ENCODE measurements at regions not wholly inside any gene's neighbourhood (a gene's known extent, or its start where the extent isn't known, plus 50 kb on each side); places are given as distances from the start of the nearest gene placed in this dataset.

DNA sequence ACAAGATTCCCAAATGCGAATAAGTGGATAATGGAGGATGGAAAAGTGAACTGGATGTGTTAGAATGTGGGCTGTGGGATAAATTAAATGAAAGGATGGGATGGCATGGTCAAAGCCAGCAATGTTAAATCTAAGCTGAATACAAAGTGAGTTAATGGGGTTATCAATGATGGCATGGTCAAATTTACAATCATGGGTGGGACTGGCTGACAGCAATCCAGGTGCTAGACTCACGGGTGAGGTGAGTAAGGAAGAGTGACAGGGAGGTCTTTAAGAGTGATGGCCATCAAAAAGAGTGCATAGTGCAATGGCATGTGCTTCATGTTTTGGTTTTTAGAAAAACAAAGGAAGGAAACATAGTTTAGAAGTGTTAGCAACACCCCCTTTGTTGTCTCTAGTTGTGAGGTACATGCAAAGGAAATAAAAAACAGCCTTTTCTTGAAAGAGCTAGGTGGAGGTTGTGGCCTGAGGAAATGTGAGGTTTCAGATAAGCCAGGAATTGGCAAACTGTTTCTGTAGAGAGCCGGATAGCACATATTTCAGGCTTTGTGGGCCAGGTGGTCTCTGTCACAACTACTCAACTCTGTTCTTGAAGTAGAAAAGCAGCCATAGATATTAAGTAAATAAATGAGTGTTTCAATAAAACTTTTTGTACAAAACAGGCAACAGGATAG is 328.7 kb downstream of the RPL10L start:
- no peaks in the 10 kb centered on the region for H3K36me3 ChIP-seq (ENCODE audit: control insufficient read depth, insufficient read depth, low read length)
- H3K4me3 ChIP-seq (ENCODE audit: low read depth, low read length) = no peak overlapping the region
- TF ChIP-seq, protein P1, sequence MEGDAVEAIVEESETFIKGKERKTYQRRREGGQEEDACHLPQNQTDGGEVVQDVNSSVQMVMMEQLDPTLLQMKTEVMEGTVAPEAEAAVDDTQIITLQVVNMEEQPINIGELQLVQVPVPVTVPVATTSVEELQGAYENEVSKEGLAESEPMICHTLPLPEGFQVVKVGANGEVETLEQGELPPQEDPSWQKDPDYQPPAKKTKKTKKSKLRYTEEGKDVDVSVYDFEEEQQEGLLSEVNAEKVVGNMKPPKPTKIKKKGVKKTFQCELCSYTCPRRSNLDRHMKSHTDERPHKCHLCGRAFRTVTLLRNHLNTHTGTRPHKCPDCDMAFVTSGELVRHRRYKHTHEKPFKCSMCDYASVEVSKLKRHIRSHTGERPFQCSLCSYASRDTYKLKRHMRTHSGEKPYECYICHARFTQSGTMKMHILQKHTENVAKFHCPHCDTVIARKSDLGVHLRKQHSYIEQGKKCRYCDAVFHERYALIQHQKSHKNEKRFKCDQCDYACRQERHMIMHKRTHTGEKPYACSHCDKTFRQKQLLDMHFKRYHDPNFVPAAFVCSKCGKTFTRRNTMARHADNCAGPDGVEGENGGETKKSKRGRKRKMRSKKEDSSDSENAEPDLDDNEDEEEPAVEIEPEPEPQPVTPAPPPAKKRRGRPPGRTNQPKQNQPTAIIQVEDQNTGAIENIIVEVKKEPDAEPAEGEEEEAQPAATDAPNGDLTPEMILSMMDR (IDR thresholded peaks at IDR 0.05; ENCODE audit: insufficient read depth, low read length, poor library complexity, severe bottlenecking) = no peak
- DNase-seq (ENCODE audit: low read depth) = no peak
- no peaks in the 10 kb centered on the region for H3K27me3 ChIP-seq (ENCODE audit: control insufficient read depth, insufficient read depth, low read length)

DNA sequence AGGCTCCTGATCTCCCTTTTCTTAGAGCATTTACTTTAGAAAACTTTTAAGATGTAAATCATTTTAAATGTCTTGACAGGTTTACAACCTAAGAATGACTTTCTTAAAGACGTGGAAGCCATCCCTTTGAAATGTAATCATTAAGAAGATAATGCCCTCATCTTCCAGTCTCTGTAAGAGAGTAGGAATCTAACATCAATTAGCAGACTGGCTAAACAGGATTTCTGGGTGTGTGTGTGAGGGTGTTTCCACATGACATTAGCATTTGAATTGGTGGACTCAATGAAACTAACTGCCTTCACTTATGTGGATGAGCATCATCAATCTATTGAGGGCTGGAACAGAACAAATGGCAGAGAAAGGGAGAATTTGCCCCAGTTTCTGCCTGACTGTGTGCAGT is 329.5 kb downstream of the RPL10L start:
- Histone ChIP-seq H3K27me3 (ENCODE audit: control insufficient read depth, insufficient read depth, low read length) (no peaks in the 10 kb centered on the region), H3K36me3 (ENCODE audit: control insufficient read depth, insufficient read depth, low read length) (no peaks in the 10 kb centered on the region), H3K4me3 (ENCODE audit: low read depth, low read length) (no peak overlapping the region)
- no peak for DNase-seq (ENCODE audit: low read depth)
- TF ChIP-seq, protein P1 (IDR thresholded peaks at IDR 0.05; ENCODE audit: insufficient read depth, low read length, poor library complexity, severe bottlenecking) = no peak

DNA sequence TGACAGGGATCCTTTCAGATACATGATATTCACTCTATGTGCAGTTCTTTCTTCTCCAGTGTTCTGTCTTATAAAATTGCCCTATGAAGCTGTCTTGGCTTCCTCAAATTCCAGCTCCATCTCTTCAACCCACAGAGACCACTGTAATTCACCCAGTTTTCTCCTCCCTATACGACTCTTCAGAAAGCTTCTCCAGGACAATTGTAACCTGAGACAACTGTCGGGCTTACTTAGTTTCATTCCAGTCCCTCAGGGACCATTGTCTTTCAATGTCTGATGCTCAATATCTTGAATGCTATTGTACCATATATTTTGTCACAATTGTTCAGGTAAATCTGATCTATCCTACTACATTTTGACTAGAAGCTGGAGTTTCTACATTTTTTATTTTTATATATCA is 345.3 kb downstream of the RPL10L start:
- Histone ChIP-seq H3K27me3 (ENCODE audit: control insufficient read depth, insufficient read depth, low read length) (no peaks in the 10 kb centered on the region), H3K36me3 (ENCODE audit: control insufficient read depth, insufficient read depth, low read length) (no peaks in the 10 kb centered on the region), H3K4me3 (ENCODE audit: low read depth, low read length) (no peak overlapping the region)
- TF ChIP-seq, protein P1 (IDR thresholded peaks at IDR 0.05; ENCODE audit: insufficient read depth, low read length, poor library complexity, severe bottlenecking) = no peak
- DNase-seq (ENCODE audit: low read depth) = no peak

DNA sequence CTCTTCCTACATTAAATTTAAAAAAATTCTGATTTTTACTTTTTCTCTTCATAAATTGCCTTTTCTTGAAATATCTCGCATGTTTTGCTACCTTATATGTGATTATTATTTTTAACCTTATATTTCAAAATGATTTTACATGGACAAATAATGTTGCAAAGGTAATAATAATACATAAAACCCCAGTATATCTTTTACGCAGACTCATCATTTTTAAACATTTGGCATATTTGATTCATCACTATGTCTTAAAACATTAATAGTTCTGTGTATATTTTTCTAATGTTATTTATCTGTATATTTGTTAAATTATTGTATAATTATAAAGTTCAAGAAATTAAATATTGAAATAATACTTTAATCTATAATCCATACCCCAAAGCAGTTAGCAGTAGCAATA is 350.8 kb downstream of the RPL10L start:
- Histone ChIP-seq H3K4me3 (ENCODE audit: low read depth, low read length) (no peak overlapping the region), H3K27me3 (ENCODE audit: control insufficient read depth, insufficient read depth, low read length) (no peaks in the 10 kb centered on the region), H3K36me3 (ENCODE audit: control insufficient read depth, insufficient read depth, low read length) (no peaks in the 10 kb centered on the region)
- TF ChIP-seq, protein P1 (IDR thresholded peaks at IDR 0.05; ENCODE audit: insufficient read depth, low read length, poor library complexity, severe bottlenecking) = no peak
- DNase-seq (ENCODE audit: low read depth) = no peak

DNA sequence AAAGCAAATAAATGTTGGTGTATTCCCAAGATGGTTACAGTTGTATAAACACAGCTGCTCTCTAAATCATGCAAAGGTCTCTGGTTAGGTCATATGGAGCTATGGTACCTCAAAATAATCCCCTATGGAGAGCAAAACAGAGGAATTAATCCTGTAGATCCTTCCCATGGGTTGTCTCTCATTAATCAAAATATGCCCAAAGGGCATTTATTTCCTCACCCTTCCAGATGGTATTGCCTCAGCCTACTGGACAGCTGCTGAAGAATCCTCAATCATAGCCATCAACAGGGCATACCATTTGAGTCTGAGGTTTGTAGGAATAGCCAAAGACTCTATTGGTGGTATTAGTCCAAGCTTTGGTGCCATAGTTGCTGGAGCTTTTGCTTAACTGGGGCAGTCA is 360.9 kb downstream of the RPL10L start:
- TF ChIP-seq, protein P1 (IDR thresholded peaks at IDR 0.05; ENCODE audit: insufficient read depth, low read length, poor library complexity, severe bottlenecking) = no peak
- Histone ChIP-seq H3K4me3 (ENCODE audit: low read depth, low read length) (no peak overlapping the region), H3K27me3 (ENCODE audit: control insufficient read depth, insufficient read depth, low read length) (no peaks in the 10 kb centered on the region), H3K36me3 (ENCODE audit: control insufficient read depth, insufficient read depth, low read length) (no peaks in the 10 kb centered on the region)
- DNase-seq (ENCODE audit: low read depth) = no peak

DNA sequence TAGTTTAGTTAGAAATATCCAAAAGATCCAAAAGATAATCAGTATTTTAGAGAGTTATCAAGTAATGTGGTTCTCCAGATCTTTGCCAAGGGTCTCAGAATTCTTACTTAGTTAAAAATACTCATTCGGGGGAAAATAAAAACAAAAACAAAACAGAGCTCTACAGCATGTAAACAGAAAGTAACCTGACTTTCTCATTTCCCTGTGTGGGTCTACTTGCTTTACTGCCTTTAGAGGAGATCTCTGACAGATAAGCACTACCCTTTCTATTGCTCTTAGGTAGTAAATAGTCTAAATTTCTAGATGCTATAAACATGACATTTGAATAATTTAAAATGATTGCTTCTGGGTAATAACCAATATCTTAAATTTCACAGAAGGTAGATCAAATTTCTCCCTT is 371.8 kb downstream of the RPL10L start:
- Histone ChIP-seq H3K36me3 (ENCODE audit: control insufficient read depth, insufficient read depth, low read length) (no peaks in the 10 kb centered on the region), H3K27me3 (ENCODE audit: control insufficient read depth, insufficient read depth, low read length) (no peaks in the 10 kb centered on the region), H3K4me3 (ENCODE audit: low read depth, low read length) (no peak overlapping the region)
- no peak for DNase-seq (ENCODE audit: low read depth)
- TF ChIP-seq, protein P1 (IDR thresholded peaks at IDR 0.05; ENCODE audit: insufficient read depth, low read length, poor library complexity, severe bottlenecking) = no peak

All from kidney epithelial cell (primary cell).